ENCODE measurements at regions not wholly inside any gene's neighbourhood (a gene's known extent, or its start where the extent isn't known, plus 50 kb on each side); places are given as distances from the start of the nearest gene placed in this dataset.

- no peak for TF ChIP-seq CTCF (IDR thresholded peaks at IDR 0.05; ENCODE audit: low read depth, low read length, missing control alignments)
- DNase-seq (ENCODE audit: low read depth) = no peak
- no peak overlapping the region for H3K4me3 ChIP-seq (ENCODE audit: low read depth, low read length)
Measured at GRCh38 chr9:88925481-88925880, 65.8 kb upstream of the S1PR3 start.

- no peak for DNase-seq (ENCODE audit: low read depth)
- H3K4me3 ChIP-seq (ENCODE audit: low read depth, low read length) = no peak overlapping the region
- no peak for TF ChIP-seq CTCF (IDR thresholded peaks at IDR 0.05; ENCODE audit: low read depth, low read length, missing control alignments)
Measured at GRCh38 chr9:88926781-88927505, 64.3 kb upstream of the S1PR3 start.

GRCh38 chr9:88927510-88927909 lies 63.8 kb upstream of the S1PR3 start:
- no peak overlapping the region for H3K4me3 ChIP-seq (ENCODE audit: low read depth, low read length)
- no peak for TF ChIP-seq CTCF (IDR thresholded peaks at IDR 0.05; ENCODE audit: low read depth, low read length, missing control alignments)
- DNase-seq (ENCODE audit: low read depth) = no peak

GRCh38 chr9:88930716-88931115 lies 60.6 kb upstream of the S1PR3 start:
- no peak overlapping the region for H3K4me3 ChIP-seq (ENCODE audit: low read depth, low read length)
- TF ChIP-seq CTCF (IDR thresholded peaks at IDR 0.05; ENCODE audit: low read depth, low read length, missing control alignments) = no peak
- DNase-seq (ENCODE audit: low read depth) = no peak

- no peak overlapping the region for H3K4me3 ChIP-seq (ENCODE audit: low read depth, low read length)
- no peak for TF ChIP-seq CTCF (IDR thresholded peaks at IDR 0.05; ENCODE audit: low read depth, low read length, missing control alignments)
- no peak for DNase-seq (ENCODE audit: low read depth)
Measured at GRCh38 chr9:88932766-88933165, 58.5 kb upstream of the S1PR3 start.

- TF ChIP-seq CTCF (IDR thresholded peaks at IDR 0.05; ENCODE audit: low read depth, low read length, missing control alignments) = no peak
- no peak for DNase-seq (ENCODE audit: low read depth)
- H3K4me3 ChIP-seq (ENCODE audit: low read depth, low read length) = no peak overlapping the region
Measured at GRCh38 chr9:88933607-88934379, 57.5 kb upstream of the S1PR3 start.
